ENCODE measurements at regions not wholly inside any gene's neighbourhood (a gene's known extent, or its start where the extent isn't known, plus 50 kb on each side); places are given as distances from the start of the nearest gene placed in this dataset.
A peak's percentile ranks its signal among the peaks of the same experiment; 100 is the strongest.
"Not testable (repeated sequence)": the region's sequence is repeated elsewhere in the genome, so short reads cannot be mapped to it uniquely, and the experiment has no call there.

- H3K9me3 ChIP-seq (ENCODE audit: control insufficient read depth in 2 of 2, low read length in 2 of 2) = no peaks in the 10 kb centered on the region
Measured at GRCh38 chr2:226282151-226282550, 517.5 kb downstream of the IRS1 start.

DNA sequence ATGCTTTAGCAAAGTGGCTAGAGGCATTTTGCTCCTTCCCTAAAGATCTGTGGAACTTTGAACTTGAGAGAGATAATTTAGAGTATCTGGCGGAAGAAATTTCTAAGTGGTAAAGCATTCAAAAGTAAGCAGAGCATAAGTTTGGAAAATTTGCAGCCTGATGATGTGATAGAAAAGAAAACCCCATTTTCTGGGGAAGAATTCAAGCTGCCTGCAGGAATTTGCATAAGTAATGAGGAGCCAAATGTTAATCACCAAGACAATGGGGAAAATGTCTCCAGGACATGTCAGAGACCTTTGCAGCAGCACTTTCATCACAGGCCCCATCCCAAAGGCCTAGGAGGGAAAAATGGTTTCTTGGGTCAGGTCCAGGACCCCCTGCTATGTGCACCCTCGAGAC lies 519.5 kb downstream of the IRS1 start:
- H3K27ac ChIP-seq (ENCODE audit: low read length); H3K9ac ChIP-seq (ENCODE audit: low read length in 2 of 2); H3K36me3 ChIP-seq (ENCODE audit: control insufficient read depth in 2 of 2, insufficient read depth in 2 of 2, low read length in 2 of 2); H3K4me3 ChIP-seq (ENCODE audit: low read length in 2 of 2); H3K4me1 ChIP-seq (ENCODE audit: control insufficient read depth, insufficient read depth, low read length); H3K27me3 ChIP-seq (ENCODE audit: control insufficient read depth in 1 of 2, insufficient read depth in 2 of 2, low read length in 2 of 2); H3K9me3 ChIP-seq (ENCODE audit: control insufficient read depth in 2 of 2, low read length in 2 of 2): not testable (repeated sequence)

More at GRCh38 chr2:226282151-226282550, 517.5 kb downstream of the IRS1 start:
- H3K36me3 ChIP-seq (ENCODE audit: control insufficient read depth in 2 of 2, insufficient read depth in 2 of 2, low read length in 2 of 2) = no peaks in the 10 kb centered on the region
- no peaks in the 10 kb centered on the region for H3K27me3 ChIP-seq (ENCODE audit: control insufficient read depth in 1 of 2, insufficient read depth in 2 of 2, low read length in 2 of 2)
- no peak overlapping the region for H3K9ac ChIP-seq (ENCODE audit: low read length in 2 of 2)
- no peaks in the 10 kb centered on the region for H3K4me1 ChIP-seq (ENCODE audit: control insufficient read depth, insufficient read depth, low read length)
- no peak overlapping the region for H3K27ac ChIP-seq (ENCODE audit: low read length)
- H3K4me3 ChIP-seq (ENCODE audit: low read length in 2 of 2) = no peak overlapping the region

DNA sequence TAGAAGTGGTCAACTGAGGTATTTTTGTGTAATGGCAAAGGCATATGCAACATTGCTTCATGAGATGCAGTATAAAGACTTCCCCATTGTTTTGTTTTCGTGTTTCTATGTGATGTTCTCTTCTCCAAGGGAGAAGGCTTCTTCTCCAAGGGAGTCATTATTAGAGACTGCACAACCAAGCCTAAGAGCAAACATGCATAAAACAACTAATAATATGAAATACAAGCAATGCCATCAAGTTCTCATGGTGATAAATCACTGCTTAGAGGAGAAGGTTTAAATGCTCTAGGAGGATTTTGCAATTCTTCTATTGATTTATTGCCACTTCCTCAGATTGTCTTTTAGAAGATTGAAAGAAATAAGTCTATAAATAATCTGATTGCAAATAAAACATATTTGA lies 524.4 kb downstream of the IRS1 start:
- no peak overlapping the region for H3K4me3 ChIP-seq (ENCODE audit: low read length in 2 of 2)
- H3K27me3 ChIP-seq (ENCODE audit: control insufficient read depth in 1 of 2, insufficient read depth in 2 of 2, low read length in 2 of 2) = no peaks in the 10 kb centered on the region
- H3K36me3 ChIP-seq (ENCODE audit: control insufficient read depth in 2 of 2, insufficient read depth in 2 of 2, low read length in 2 of 2) = no peaks in the 10 kb centered on the region
- no peak overlapping the region for H3K9ac ChIP-seq (ENCODE audit: low read length in 2 of 2)
- H3K9me3 ChIP-seq (ENCODE audit: control insufficient read depth in 2 of 2, low read length in 2 of 2) = no peaks in the 10 kb centered on the region
- H3K4me1 ChIP-seq (ENCODE audit: control insufficient read depth, insufficient read depth, low read length) = no peaks in the 10 kb centered on the region
- H3K27ac ChIP-seq (ENCODE audit: low read length) = no peak overlapping the region

DNA sequence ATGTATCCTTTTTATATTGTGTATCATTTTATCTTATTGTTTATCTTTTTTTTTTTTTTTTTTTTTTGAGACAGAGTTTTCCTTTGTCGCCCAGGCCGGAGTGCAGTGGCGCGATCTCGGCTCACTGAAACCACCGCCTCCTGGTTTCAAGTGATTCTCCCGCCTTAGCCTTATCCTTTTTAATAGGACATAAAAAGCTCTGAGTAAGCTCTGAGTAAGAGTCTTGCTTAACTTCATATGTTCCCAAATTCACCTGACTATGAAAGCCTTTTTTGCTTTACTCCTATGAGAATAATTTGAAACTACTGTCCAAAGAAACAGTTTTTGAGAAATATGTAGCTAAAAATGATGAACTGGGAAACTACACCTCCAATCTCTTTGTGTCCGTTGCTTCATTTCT lies 525.5 kb downstream of the IRS1 start:
- Histone ChIP-seq H3K27ac (ENCODE audit: low read length) (no peak overlapping the region), H3K27me3 (ENCODE audit: control insufficient read depth in 1 of 2, insufficient read depth in 2 of 2, low read length in 2 of 2) (no peaks in the 10 kb centered on the region), H3K36me3 (ENCODE audit: control insufficient read depth in 2 of 2, insufficient read depth in 2 of 2, low read length in 2 of 2) (no peaks in the 10 kb centered on the region), H3K4me3 (ENCODE audit: low read length in 2 of 2) (no peak overlapping the region), H3K4me1 (ENCODE audit: control insufficient read depth, insufficient read depth, low read length) (no peaks in the 10 kb centered on the region), H3K9ac (ENCODE audit: low read length in 2 of 2) (no peak overlapping the region), H3K9me3 (ENCODE audit: control insufficient read depth in 2 of 2, low read length in 2 of 2) (no peaks in the 10 kb centered on the region)

DNA sequence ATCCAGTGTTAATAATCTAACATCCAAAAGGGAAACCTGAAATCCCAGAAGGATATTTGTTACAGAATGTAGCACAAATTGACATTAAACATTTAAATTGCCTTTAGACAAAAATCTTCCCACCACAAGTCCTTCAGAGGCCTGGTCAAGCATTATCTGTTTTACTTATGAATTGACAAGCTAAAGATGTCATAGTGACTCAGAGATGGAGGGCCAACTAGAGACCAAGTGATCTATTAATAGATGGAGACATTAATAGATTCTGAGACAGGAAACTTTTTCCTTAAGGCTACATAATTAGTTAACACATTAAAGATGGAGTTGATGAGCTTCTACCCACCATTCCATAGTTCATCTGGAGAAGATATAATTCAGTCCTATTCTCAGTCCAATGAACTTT lies 526.2 kb downstream of the IRS1 start:
- no peak overlapping the region for H3K9ac ChIP-seq (ENCODE audit: low read length in 2 of 2)
- no peaks in the 10 kb centered on the region for H3K36me3 ChIP-seq (ENCODE audit: control insufficient read depth in 2 of 2, insufficient read depth in 2 of 2, low read length in 2 of 2)
- H3K27ac ChIP-seq (ENCODE audit: low read length) = no peak overlapping the region
- no peaks in the 10 kb centered on the region for H3K27me3 ChIP-seq (ENCODE audit: control insufficient read depth in 1 of 2, insufficient read depth in 2 of 2, low read length in 2 of 2)
- no peaks in the 10 kb centered on the region for H3K9me3 ChIP-seq (ENCODE audit: control insufficient read depth in 2 of 2, low read length in 2 of 2)
- H3K4me3 ChIP-seq (ENCODE audit: low read length in 2 of 2) = no peak overlapping the region
- H3K4me1 ChIP-seq (ENCODE audit: control insufficient read depth, insufficient read depth, low read length) = peaks cover 3% of the 10 kb centered on the region

DNA sequence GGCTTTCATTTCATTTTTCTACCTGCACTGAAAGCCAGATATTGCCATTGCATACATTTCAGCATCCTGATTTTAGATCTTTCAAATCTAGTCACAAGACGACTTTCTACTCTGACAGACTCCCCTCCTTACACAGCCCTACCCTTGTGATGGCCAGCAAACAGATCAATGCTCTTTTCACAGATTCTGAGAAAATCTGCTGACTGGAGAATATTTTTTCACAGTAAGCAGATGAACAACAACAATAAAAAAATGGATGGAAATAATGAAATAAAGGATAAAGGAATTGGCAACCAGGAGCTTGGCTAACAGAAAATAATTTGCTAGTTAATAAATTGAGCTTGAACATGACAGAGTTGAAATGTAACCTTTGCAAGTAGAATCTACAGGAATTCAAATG lies 527.2 kb downstream of the IRS1 start:
- H3K9me3 ChIP-seq (ENCODE audit: control insufficient read depth in 2 of 2, low read length in 2 of 2) = no peaks in the 10 kb centered on the region
- H3K27ac ChIP-seq (ENCODE audit: low read length) = no peak overlapping the region
- H3K27me3 ChIP-seq (ENCODE audit: control insufficient read depth in 1 of 2, insufficient read depth in 2 of 2, low read length in 2 of 2) = no peaks in the 10 kb centered on the region
- H3K9ac ChIP-seq (ENCODE audit: low read length in 2 of 2) = no peak overlapping the region
- H3K4me1 ChIP-seq (ENCODE audit: control insufficient read depth, insufficient read depth, low read length) = peaks cover 5% of the 10 kb centered on the region
- no peak overlapping the region for H3K4me3 ChIP-seq (ENCODE audit: low read length in 2 of 2)
- no peaks in the 10 kb centered on the region for H3K36me3 ChIP-seq (ENCODE audit: control insufficient read depth in 2 of 2, insufficient read depth in 2 of 2, low read length in 2 of 2)

GRCh38 chr2:226270285-226271058 lies 529.1 kb downstream of the IRS1 start:
- Histone ChIP-seq H3K9me3 (ENCODE audit: control insufficient read depth in 2 of 2, low read length in 2 of 2) (no peaks in the 10 kb centered on the region), H3K36me3 (ENCODE audit: control insufficient read depth in 2 of 2, insufficient read depth in 2 of 2, low read length in 2 of 2) (no peaks in the 10 kb centered on the region), H3K27ac (ENCODE audit: low read length) (no peak overlapping the region), H3K9ac (ENCODE audit: low read length in 2 of 2) (no peak overlapping the region), H3K27me3 (ENCODE audit: control insufficient read depth in 1 of 2, insufficient read depth in 2 of 2, low read length in 2 of 2) (no peaks in the 10 kb centered on the region), H3K4me1 (ENCODE audit: control insufficient read depth, insufficient read depth, low read length) (peaks cover 5% of the 10 kb centered on the region), H3K4me3 (ENCODE audit: low read length in 2 of 2) (no peak overlapping the region)

- peaks cover 5% of the 10 kb centered on the region for H3K4me1 ChIP-seq (ENCODE audit: control insufficient read depth, insufficient read depth, low read length)
- no peaks in the 10 kb centered on the region for H3K27me3 ChIP-seq (ENCODE audit: control insufficient read depth in 1 of 2, insufficient read depth in 2 of 2, low read length in 2 of 2)
- no peaks in the 10 kb centered on the region for H3K36me3 ChIP-seq (ENCODE audit: control insufficient read depth in 2 of 2, insufficient read depth in 2 of 2, low read length in 2 of 2)
- H3K27ac ChIP-seq (ENCODE audit: low read length) = no peak overlapping the region
- H3K9ac ChIP-seq (ENCODE audit: low read length in 2 of 2) = no peak overlapping the region
- no peaks in the 10 kb centered on the region for H3K9me3 ChIP-seq (ENCODE audit: control insufficient read depth in 2 of 2, low read length in 2 of 2)
- H3K4me3 ChIP-seq (ENCODE audit: low read length in 2 of 2) = no peak overlapping the region
Measured at GRCh38 chr2:226267516-226268289, 531.9 kb downstream of the IRS1 start.

DNA sequence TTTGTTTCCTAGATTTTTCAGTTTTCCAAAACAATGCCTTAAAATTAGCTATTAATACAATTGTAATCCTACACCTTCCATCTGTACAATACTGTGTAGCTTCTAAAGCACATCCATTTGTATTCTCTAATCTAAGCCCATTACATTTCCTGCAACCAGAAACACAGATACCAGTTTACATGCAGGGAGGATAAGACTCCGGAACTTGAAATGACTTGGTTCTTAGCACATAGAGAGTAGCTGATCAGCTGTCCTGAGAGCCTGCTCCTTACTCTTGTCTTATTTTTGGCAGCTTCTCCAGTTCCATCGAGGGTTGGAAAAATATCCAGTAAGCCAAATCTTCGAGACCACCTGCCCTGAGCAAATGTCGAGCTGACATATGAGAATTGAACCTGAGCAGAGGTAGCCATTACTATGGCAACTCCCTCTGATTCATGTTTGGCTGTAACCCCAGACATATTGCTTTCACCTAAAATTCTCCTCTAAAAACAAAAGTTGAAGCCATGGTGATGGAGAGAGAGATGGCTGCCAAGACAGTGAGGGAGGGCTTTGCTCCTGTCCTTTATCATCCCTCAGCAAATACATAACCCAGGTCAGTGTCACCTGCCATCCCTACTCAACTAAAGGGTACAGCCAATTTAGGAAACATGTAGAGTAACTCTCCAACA lies 542.8 kb downstream of the IRS1 start:
- Histone ChIP-seq H3K36me3 (ENCODE audit: control insufficient read depth in 2 of 2, insufficient read depth in 2 of 2, low read length in 2 of 2) (no peaks in the 10 kb centered on the region), H3K4me3 (ENCODE audit: low read length in 2 of 2) (peak overlapping the region in 1 of 2 donors; percentile 60), H3K27me3 (ENCODE audit: control insufficient read depth in 1 of 2, insufficient read depth in 2 of 2, low read length in 2 of 2) (no peaks in the 10 kb centered on the region), H3K9ac (ENCODE audit: low read length in 2 of 2) (no peak overlapping the region), H3K9me3 (ENCODE audit: control insufficient read depth in 2 of 2, low read length in 2 of 2) (no peaks in the 10 kb centered on the region), H3K4me1 (ENCODE audit: control insufficient read depth, insufficient read depth, low read length) (no peaks in the 10 kb centered on the region), H3K27ac (ENCODE audit: low read length) (no peak overlapping the region)

GRCh38 chr2:226256237-226256636 lies 543.4 kb downstream of the IRS1 start:
- H3K36me3 ChIP-seq (ENCODE audit: control insufficient read depth in 2 of 2, insufficient read depth in 2 of 2, low read length in 2 of 2) = no peaks in the 10 kb centered on the region
- H3K9me3 ChIP-seq (ENCODE audit: control insufficient read depth in 2 of 2, low read length in 2 of 2) = no peaks in the 10 kb centered on the region
- H3K9ac ChIP-seq (ENCODE audit: low read length in 2 of 2) = no peak overlapping the region
- no peak overlapping the region for H3K27ac ChIP-seq (ENCODE audit: low read length)
- no peak overlapping the region for H3K4me3 ChIP-seq (ENCODE audit: low read length in 2 of 2)
- H3K27me3 ChIP-seq (ENCODE audit: control insufficient read depth in 1 of 2, insufficient read depth in 2 of 2, low read length in 2 of 2) = no peaks in the 10 kb centered on the region
- no peaks in the 10 kb centered on the region for H3K4me1 ChIP-seq (ENCODE audit: control insufficient read depth, insufficient read depth, low read length)
